HCT116 (cell line): ENCODE measurements at regions not wholly inside any gene's neighbourhood (a gene's known extent, or its start where the extent isn't known, plus 50 kb on each side); places are given as distances from the start of the nearest gene placed in this dataset.
"Not testable (repeated sequence)": the region's sequence is repeated elsewhere in the genome, so short reads cannot be mapped to it uniquely, and the experiment has no call there.

Experiments
- CEBPB ChIP-seq: IDR thresholded peaks from 2 replicates; pipeline ENCODE4 v1.6.1; 2012; ENCODE audit warnings: low read depth
- POLR2A ChIP-seq: IDR thresholded peaks from 2 replicates; pipeline ENCODE4 v1.7.0; 2011; ENCODE audit warnings: borderline replicate concordance; ENCODE audit not compliant: insufficient read depth, insufficient read length; ENCODE audit errors: extremely low read depth
- RAD21 ChIP-seq: IDR thresholded peaks from 2 replicates; pipeline ENCODE4 v1.6.1; 2012; ENCODE audit warnings: low read depth, mild to moderate bottlenecking
- YY1 ChIP-seq: IDR thresholded peaks from 2 replicates; pipeline ENCODE4 v1.6.1; 2011; ENCODE audit warnings: low read length, low read depth, moderate library complexity, mild to moderate bottlenecking; ENCODE audit not compliant: insufficient replicate concordance; ENCODE audit errors: extremely low read depth
- TF ChIP-seq, protein P1 (sequence below), 3 experiments: fragments of 200-600 bp in 1 of 3; sonication (generic) in 1 of 3; IDR thresholded peaks in 2 of 3; conservative IDR thresholded peaks in 1 of 3; 2 replicates each; pipeline ENCODE4 v1.5.1; 2012 to 2017; ENCODE audit warnings: low read depth in 2 of 3, low read length in 2 of 3, antibody characterized with exemption in 1 of 3, borderline replicate concordance in 1 of 3, control low read depth in 1 of 3, mild to moderate bottlenecking in 1 of 3, mixed read lengths in 1 of 3, mixed run types in 1 of 3, moderate library complexity in 1 of 3; ENCODE audit not compliant: insufficient read depth in 1 of 3

DNA sequence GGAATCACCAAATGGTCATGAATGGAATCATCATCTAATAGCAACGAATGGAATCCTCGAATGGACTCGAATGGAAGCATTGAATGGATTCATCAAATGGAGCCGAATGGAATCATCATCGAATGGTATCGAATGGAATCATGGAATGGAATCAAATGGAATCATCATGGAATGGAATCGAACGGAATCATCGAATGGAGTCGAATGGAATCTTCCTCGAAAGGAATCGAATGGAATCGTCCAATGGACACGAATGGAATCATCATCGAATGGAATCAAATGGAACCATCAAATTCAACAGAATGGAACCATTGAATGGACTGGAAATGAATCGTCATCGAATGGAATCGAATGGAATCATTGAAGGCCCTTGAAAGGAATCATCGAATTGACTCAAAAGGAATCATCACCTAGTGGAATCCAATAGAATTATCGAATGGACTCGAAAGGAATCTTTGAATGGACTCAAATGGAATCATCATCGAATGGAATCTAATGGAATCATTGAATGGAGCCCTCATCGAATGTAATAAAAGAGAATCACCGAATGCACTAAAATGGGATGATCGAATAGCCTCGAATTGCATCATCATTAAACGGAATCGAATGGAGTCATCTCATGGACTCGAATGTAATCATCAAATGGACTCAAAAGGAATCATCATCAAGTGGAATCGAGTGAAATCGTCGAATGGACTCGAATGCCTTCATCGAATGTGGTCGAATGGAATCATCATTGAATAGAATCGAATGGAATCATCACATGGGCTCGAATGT, 236.7 kb downstream of the SHCBP1 start:
- not testable (repeated sequence) for TF ChIP-seq RAD21, CEBPB, YY1, POLR2A
- TF ChIP-seq, protein P1, sequence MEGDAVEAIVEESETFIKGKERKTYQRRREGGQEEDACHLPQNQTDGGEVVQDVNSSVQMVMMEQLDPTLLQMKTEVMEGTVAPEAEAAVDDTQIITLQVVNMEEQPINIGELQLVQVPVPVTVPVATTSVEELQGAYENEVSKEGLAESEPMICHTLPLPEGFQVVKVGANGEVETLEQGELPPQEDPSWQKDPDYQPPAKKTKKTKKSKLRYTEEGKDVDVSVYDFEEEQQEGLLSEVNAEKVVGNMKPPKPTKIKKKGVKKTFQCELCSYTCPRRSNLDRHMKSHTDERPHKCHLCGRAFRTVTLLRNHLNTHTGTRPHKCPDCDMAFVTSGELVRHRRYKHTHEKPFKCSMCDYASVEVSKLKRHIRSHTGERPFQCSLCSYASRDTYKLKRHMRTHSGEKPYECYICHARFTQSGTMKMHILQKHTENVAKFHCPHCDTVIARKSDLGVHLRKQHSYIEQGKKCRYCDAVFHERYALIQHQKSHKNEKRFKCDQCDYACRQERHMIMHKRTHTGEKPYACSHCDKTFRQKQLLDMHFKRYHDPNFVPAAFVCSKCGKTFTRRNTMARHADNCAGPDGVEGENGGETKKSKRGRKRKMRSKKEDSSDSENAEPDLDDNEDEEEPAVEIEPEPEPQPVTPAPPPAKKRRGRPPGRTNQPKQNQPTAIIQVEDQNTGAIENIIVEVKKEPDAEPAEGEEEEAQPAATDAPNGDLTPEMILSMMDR (IDR thresholded peaks at IDR 0.05 in 2 of 3, conservative IDR thresholded peaks at IDR 0.05 in 1 of 3; ENCODE audit: borderline replicate concordance in 1 of 3, insufficient read depth in 1 of 3, low read depth in 2 of 3, low read length in 2 of 3), result not testable (repeated sequence)
